Panc1 (cell line): ENCODE measurements at regions not wholly inside any gene's neighbourhood (a gene's known extent, or its start where the extent isn't known, plus 50 kb on each side); places are given as distances from the start of the nearest gene placed in this dataset.

Source experiments
- ATAC-seq: fragments of 200-7000 bp; cut with Tn5 transposase; 2 replicates; pipeline ENCODE4 v1.9.1; 2020; ENCODE audit warnings: mild to moderate bottlenecking, moderate library complexity
- BruUV-seq: library from RNA; stranded (reverse); fragments of 400-500 nt; replicated peaks from 2 replicates; lab custom pipeline; 2021; lab: Mats Ljungman, UMichigan
- CTCF ChIA-PET: fragments of 300-600 bp; sonication (Branson Sonifier 250); formaldehyde crosslinking; loops from one replicate; lab custom pipeline; 2022; ENCODE audit warnings: antibody characterized with exemption; lab: Charles Lee
- POLR2A ChIA-PET: fragments of 300-600 bp; sonication (Branson Sonifier 250); formaldehyde crosslinking; loops from one replicate; lab custom pipeline; 2022; ENCODE audit warnings: antibody characterized with exemption; lab: Charles Lee
- DNase-seq: peaks from one replicate; pipeline ENCODE4 v3.0.0-alpha.2; 2010; ENCODE audit warnings: low read depth, low spot score
- H3K27ac ChIP-seq: 2 replicates; pipeline ENCODE4 v1.5.1; 2011; ENCODE audit warnings: mild to moderate bottlenecking, low read length, inconsistent platforms
- H3K27me3 ChIP-seq: fragments of 200-500 bp; sonication (Bioruptor generic); 2 replicates; pipeline ENCODE4 v1.6.0; 2014; ENCODE audit warnings: low read length, inconsistent platforms; ENCODE audit not compliant: control insufficient read depth, insufficient read depth
- H3K36me3 ChIP-seq: fragments of 200-500 bp; sonication (Bioruptor generic); 2 replicates; pipeline ENCODE4 v1.5.1; 2014; ENCODE audit warnings: inconsistent platforms, mild to moderate bottlenecking, low read length, moderate library complexity; ENCODE audit not compliant: control insufficient read depth, insufficient read depth
- H3K4me1 ChIP-seq: 2 replicates; pipeline ENCODE4 v1.5.1; 2011; ENCODE audit warnings: inconsistent platforms, mild to moderate bottlenecking, low read length, moderate library complexity; ENCODE audit not compliant: control insufficient read depth, insufficient read depth
- H3K4me3 ChIP-seq, 2 experiments: 2 replicates each; pipeline ENCODE4 v1.5.1; 2011 to 2012; ENCODE audit warnings: low read depth in 2 of 2, low read length in 2 of 2, mild to moderate bottlenecking in 2 of 2, inconsistent platforms in 1 of 2, moderate library complexity in 1 of 2
- H3K9me3 ChIP-seq: fragments of 200-500 bp; sonication (Bioruptor generic); 2 replicates; pipeline ENCODE4 v1.5.1; 2014; ENCODE audit warnings: low read depth, mild to moderate bottlenecking, inconsistent platforms, low read length, moderate library complexity; ENCODE audit not compliant: control insufficient read depth, insufficient read depth
- CTCF ChIP-seq: fragments of 450-650 bp; IDR thresholded peaks from 2 replicates; pipeline ENCODE4 v1.5.1; 2017; ENCODE audit warnings: mild to moderate bottlenecking
- POLR2AphosphoS5 ChIP-seq: IDR thresholded peaks from 2 replicates; pipeline ENCODE4 v1.6.1; 2012; ENCODE audit warnings: mild to moderate bottlenecking, low read depth, low read length, moderate library complexity
- REST ChIP-seq, 2 experiments: IDR thresholded peaks; 2 replicates each; pipeline ENCODE4 v1.6.1; 2011 to 2012; ENCODE audit warnings: low read depth in 2 of 2, control low read depth in 1 of 2, low read length in 1 of 2, mild to moderate bottlenecking in 1 of 2, moderate library complexity in 1 of 2; ENCODE audit not compliant: insufficient read depth in 1 of 2
- SIN3A ChIP-seq: IDR thresholded peaks from 2 replicates; pipeline ENCODE4 v1.6.1; 2012; ENCODE audit warnings: low read depth, mild to moderate bottlenecking, low read length, moderate library complexity, borderline replicate concordance; ENCODE audit not compliant: insufficient read depth
- TCF7L2 ChIP-seq: IDR thresholded peaks from 2 replicates; pipeline ENCODE4 v1.6.1; 2011; ENCODE audit warnings: mild to moderate bottlenecking, low read depth, low read length, inconsistent platforms
- in situ Hi-C: cut with HindIII; loops from 2 replicates; pipeline ENCODE4 v1.10.0; 2016; ENCODE audit warnings: low sequenced_read_pairs, low pct_unique_long_range_greater_than_20kb
- intact Hi-C: fragments of 100-400 bp; cut with micrococcal nuclease; formaldehyde crosslinking; loops from one replicate; pipeline ENCODE4 v1.10.0; 2022; ENCODE audit not compliant: unreplicated experiment

DNA sequence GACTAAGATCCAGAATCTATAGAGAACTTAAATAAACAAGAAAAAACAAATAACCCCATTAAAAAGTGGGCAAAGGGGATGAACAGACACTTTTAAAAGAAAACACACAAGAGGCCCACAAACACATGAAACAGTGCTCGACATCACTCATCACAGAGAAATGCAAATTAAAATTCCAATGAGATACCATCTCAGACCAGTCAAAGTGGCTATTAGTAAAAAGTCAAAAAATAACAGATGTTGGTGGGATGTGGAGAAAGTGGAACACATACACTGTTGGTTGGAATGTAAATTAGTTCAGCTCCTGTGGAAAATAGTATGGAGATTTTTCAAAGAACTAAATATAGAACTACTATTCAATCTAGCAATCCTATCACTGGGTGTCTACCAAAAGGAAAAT, 143.1 kb downstream of the IFI44 start:
- BruUV-seq, result no TSS peak
- Histone ChIP-seq H3K36me3 (no peaks in the 10 kb centered on the region), H3K27ac (no peak overlapping the region), H3K27me3 (no peaks in the 10 kb centered on the region), H3K4me1 (no peaks in the 10 kb centered on the region), H3K4me3 (no peak overlapping the region), H3K9me3 (0 out of 2 replicates have a peak, but pooled peaks cover 3% of the 10 kb centered on the region)
- intact Hi-C loops, result no loop called here
- ChIA-PET CTCF (no interaction called here), POLR2A (no interaction called here)
- in situ Hi-C loops, result no loop called here
- DNase-seq, result no peak
- no peak for TF ChIP-seq POLR2AphosphoS5
- TF ChIP-seq REST (IDR thresholded peaks at IDR 0.05; ENCODE audit: insufficient read depth in 1 of 2, low read depth in 2 of 2, low read length in 1 of 2), result no peak
- no peak for TF ChIP-seq CTCF
- no peak for TF ChIP-seq SIN3A
- no peak for TF ChIP-seq TCF7L2
- no peak for ATAC-seq

- no peak overlapping the region for H3K4me3 ChIP-seq
- CTCF ChIA-PET, result no interaction called here
- in situ Hi-C loops, result no loop called here
- TF ChIP-seq TCF7L2, result no peak
- no peak for TF ChIP-seq REST (IDR thresholded peaks at IDR 0.05; ENCODE audit: insufficient read depth in 1 of 2, low read depth in 2 of 2, low read length in 1 of 2)
- TF ChIP-seq SIN3A, result no peak
- POLR2A ChIA-PET, result no interaction called here
- ATAC-seq (no peak), DNase-seq (no peak)
- H3K4me1 ChIP-seq, result no peaks in the 10 kb centered on the region
- H3K27ac ChIP-seq, result no peak overlapping the region
- H3K9me3 ChIP-seq, result no peaks in the 10 kb centered on the region
- intact Hi-C loops, result no loop called here
- H3K36me3 ChIP-seq, result no peaks in the 10 kb centered on the region
- no peaks in the 10 kb centered on the region for H3K27me3 ChIP-seq
- no TSS peak for BruUV-seq
Measured at GRCh38 chr1:78797108-78797781, 147.6 kb downstream of the IFI44 start.
